K562 (cell line): ENCODE measurements at regions not wholly inside any gene's neighbourhood (a gene's known extent, or its start where the extent isn't known, plus 50 kb on each side); places are given as distances from the start of the nearest gene placed in this dataset.

ENCODE experiments used
- CTCF ChIP-seq, 3 experiments: IDR thresholded peaks in 2 of 3; conservative IDR thresholded peaks in 1 of 3; 2 replicates each; pipeline ENCODE4 v1.5.1; 2011 to 2012; ENCODE audit warnings: low read length in 3 of 3, mild to moderate bottlenecking in 3 of 3, control low read depth in 2 of 3, improper control_type of control experiment in 1 of 3, inconsistent platforms in 1 of 3, low read depth in 1 of 3, mixed read lengths in 1 of 3, moderate library complexity in 1 of 3; ENCODE audit not compliant: insufficient read depth in 2 of 3
- DLX4 ChIP-seq: fragments of 250-450 bp; sonication (Bioruptor Pico); IDR thresholded peaks from 2 replicates; pipeline ENCODE4 v1.6.1; 2021; ENCODE audit warnings: mild to moderate bottlenecking
- FOXA3 ChIP-seq, 2 experiments: fragments of 450-650 bp in 1 of 2; sonication (generic) in 1 of 2; formaldehyde crosslinking; IDR thresholded peaks in 1 of 2; conservative IDR thresholded peaks in 1 of 2; 2 replicates each; pipeline versions ENCODE4 v1.4.0 to v1.8.0; 2020 to 2022; ENCODE audit warnings: mild to moderate bottlenecking in 2 of 2, missing genetic modification reagents in 1 of 2
- MEF2D ChIP-seq: conservative IDR thresholded peaks from 2 replicates; pipeline ENCODE4 v1.6.1; 2016; ENCODE audit warnings: low read depth, missing genetic modification characterization, missing compliant biosample characterization
- NFXL1 ChIP-seq: fragments of 450-650 bp; formaldehyde crosslinking; IDR thresholded peaks from 2 replicates; pipeline ENCODE4 v1.4.0; 2021; ENCODE audit warnings: mild to moderate bottlenecking
- ZNF274 ChIP-seq: IDR thresholded peaks from 2 replicates; pipeline ENCODE4 v1.6.1; 2011; ENCODE audit warnings: low read depth, mild to moderate bottlenecking, low read length, moderate library complexity, borderline replicate concordance
- ZNF311 ChIP-seq: fragments of 250-450 bp; sonication (Bioruptor Pico); IDR thresholded peaks from 2 replicates; pipeline ENCODE4 v1.4.0; 2020; ENCODE audit warnings: mild to moderate bottlenecking, moderate library complexity
- TF ChIP-seq, protein P1 (sequence below): IDR thresholded peaks from 2 replicates; pipeline ENCODE4 v1.6.1; 2012; ENCODE audit warnings: low read depth, low read length, improper control_type of control experiment, borderline replicate concordance

DNA sequence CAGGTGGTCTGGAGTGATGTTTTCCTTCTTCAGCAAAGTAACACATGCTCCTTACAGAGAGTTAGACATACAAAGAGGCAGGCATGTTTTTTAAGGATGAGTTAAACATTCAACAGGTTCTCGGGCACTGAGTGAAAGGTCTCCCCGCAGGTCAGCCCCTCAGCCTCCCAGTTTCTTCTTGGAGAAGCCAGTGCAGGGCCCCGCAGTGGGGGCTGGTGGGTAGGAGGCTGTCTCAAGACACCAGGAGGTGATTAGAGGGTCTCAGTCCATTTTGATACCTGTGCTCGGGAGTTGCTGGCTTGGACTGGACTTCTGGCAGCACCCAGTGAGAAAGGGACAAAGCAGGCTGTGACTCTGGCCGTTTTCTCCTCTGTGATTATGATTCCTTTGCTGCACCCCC is 78.6 kb upstream of the ZNF479 start:
- TF ChIP-seq ZNF274 (no peak), CTCF (IDR thresholded peaks at IDR 0.05 in 2 of 3, conservative IDR thresholded peaks at IDR 0.05 in 1 of 3; ENCODE audit: insufficient read depth in 2 of 3, low read depth in 1 of 3, low read length in 3 of 3) (no peak), NFXL1 (CRISPR knock-in tag) (no peak), ZNF311 (CRISPR knock-in tag) (no peak), DLX4 (CRISPR knock-in tag) (no peak), FOXA3 (CRISPR knock-in tag; conservative IDR thresholded peaks at IDR 0.05 in 1 of 2, IDR thresholded peaks at IDR 0.05 in 1 of 2) (no peak), MEF2D (tag) (no peak)
- TF ChIP-seq, protein P1, sequence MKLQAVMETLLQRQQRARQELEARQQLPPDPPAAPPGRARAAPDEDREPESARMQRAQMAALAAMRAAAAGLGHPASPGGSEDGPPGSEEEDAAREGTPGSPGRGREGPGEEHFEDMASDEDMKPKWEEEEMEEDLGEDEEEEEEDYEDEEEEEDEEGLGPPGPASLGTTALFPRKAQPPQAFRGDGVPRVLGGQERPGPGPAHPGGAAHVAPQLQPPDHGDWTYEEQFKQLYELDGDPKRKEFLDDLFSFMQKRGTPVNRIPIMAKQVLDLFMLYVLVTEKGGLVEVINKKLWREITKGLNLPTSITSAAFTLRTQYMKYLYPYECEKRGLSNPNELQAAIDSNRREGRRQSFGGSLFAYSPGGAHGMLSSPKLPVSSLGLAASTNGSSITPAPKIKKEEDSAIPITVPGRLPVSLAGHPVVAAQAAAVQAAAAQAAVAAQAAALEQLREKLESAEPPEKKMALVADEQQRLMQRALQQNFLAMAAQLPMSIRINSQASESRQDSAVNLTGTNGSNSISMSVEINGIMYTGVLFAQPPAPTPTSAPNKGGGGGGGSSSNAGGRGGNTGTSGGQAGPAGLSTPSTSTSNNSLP = no peak
